GM12892 (cell line): ENCODE measurements at regions not wholly inside any gene's neighbourhood (a gene's known extent, or its start where the extent isn't known, plus 50 kb on each side); places are given as distances from the start of the nearest gene placed in this dataset.

ENCODE experiments used
- POLR2A ChIP-seq: IDR thresholded peaks from 2 replicates; pipeline ENCODE4 v1.6.1; 2011; ENCODE audit warnings: low read depth, low read length, control low read depth
- POLR2AphosphoS5 ChIP-seq: IDR thresholded peaks from 2 replicates; pipeline ENCODE4 v1.6.1; 2011; ENCODE audit warnings: low read depth, low read length, control low read depth
- TAF1 ChIP-seq: IDR thresholded peaks from 2 replicates; pipeline ENCODE4 v1.6.1; 2011; ENCODE audit warnings: low read depth, mild to moderate bottlenecking, control low read depth, low read length, borderline replicate concordance

DNA sequence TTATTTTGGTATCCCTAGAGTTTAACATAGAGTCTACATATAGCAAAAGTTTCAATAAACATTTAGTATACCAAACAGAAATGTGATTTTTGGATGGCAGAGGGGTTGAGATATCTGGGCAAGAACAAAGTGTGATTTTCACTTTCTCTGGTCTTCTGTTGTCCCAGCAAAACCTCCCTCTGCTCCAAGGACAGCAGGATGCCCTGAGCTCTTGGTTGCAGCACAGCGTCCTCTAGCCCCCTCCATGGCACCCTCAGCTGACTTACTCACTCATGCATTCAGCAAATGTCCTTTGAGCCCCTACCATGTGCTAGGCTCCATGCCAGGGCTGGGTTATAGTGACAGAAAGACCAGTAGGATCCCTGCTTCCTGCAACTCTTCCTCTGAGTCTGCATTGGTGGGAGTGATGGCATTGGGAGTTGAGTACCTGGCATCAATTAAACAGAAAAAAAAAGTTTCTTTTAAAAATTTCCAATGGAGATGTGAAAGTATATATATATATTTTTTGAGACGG is 104.8 kb upstream of the UBL3 start:
- TF ChIP-seq POLR2A (no peak), POLR2AphosphoS5 (no peak), TAF1 (no peak)
